Rectal smooth muscle tissue (tissue), 1 donor: ENCODE measurements at regions not wholly inside any gene's neighbourhood (a gene's known extent, or its start where the extent isn't known, plus 50 kb on each side); places are given as distances from the start of the nearest gene placed in this dataset.
"Not testable (repeated sequence)": the region's sequence is repeated elsewhere in the genome, so short reads cannot be mapped to it uniquely, and the experiment has no call there.

Source experiments
- H3K27ac ChIP-seq: one replicate; pipeline ENCODE4 v1.7.0; 2013; ENCODE audit warnings: low read depth, low read length, inconsistent platforms
- H3K27me3 ChIP-seq: one replicate; pipeline ENCODE4 v1.7.0; 2013; ENCODE audit warnings: low read length; ENCODE audit not compliant: control insufficient read depth, insufficient read depth
- H3K36me3 ChIP-seq: one replicate; pipeline ENCODE4 v1.7.0; 2013; ENCODE audit warnings: low read length; ENCODE audit not compliant: control insufficient read depth, insufficient read depth
- H3K4me1 ChIP-seq: one replicate; pipeline ENCODE4 v1.7.0; 2013; ENCODE audit warnings: low read length; ENCODE audit not compliant: control insufficient read depth, insufficient read depth
- H3K4me3 ChIP-seq: one replicate; pipeline ENCODE4 v1.7.0; 2013; ENCODE audit warnings: low read length
- H3K9ac ChIP-seq: one replicate; pipeline ENCODE4 v1.7.0; 2013; ENCODE audit warnings: low read length

- no peak overlapping the region for H3K27ac ChIP-seq
- no peaks in the 10 kb centered on the region for H3K4me1 ChIP-seq
- H3K36me3 ChIP-seq, result no peaks in the 10 kb centered on the region
- no peak overlapping the region for H3K4me3 ChIP-seq
- no peaks in the 10 kb centered on the region for H3K27me3 ChIP-seq
- no peak overlapping the region for H3K9ac ChIP-seq
Observed at GRCh38 chr3:166296179-166296783, 459.1 kb upstream of the BCHE start.

- Histone ChIP-seq H3K9ac (no peak overlapping the region), H3K27ac (no peak overlapping the region), H3K36me3 (no peaks in the 10 kb centered on the region), H3K4me1 (no peaks in the 10 kb centered on the region), H3K4me3 (no peak overlapping the region), H3K27me3 (no peaks in the 10 kb centered on the region)
Observed at GRCh38 chr3:166291186-166291955, 454.1 kb upstream of the BCHE start.

- no peaks in the 10 kb centered on the region for H3K27me3 ChIP-seq
- no peak overlapping the region for H3K4me3 ChIP-seq
- no peak overlapping the region for H3K9ac ChIP-seq
- no peaks in the 10 kb centered on the region for H3K36me3 ChIP-seq
- no peaks in the 10 kb centered on the region for H3K4me1 ChIP-seq
- H3K27ac ChIP-seq, result no peak overlapping the region
Observed at GRCh38 chr3:166285001-166285400, 447.8 kb upstream of the BCHE start.

- Histone ChIP-seq H3K4me3 (no peak overlapping the region), H3K36me3 (no peaks in the 10 kb centered on the region), H3K4me1 (no peaks in the 10 kb centered on the region), H3K27me3 (no peaks in the 10 kb centered on the region), H3K9ac (no peak overlapping the region), H3K27ac (no peak overlapping the region)
Observed at GRCh38 chr3:166283840-166284239, 446.6 kb upstream of the BCHE start.

- no peaks in the 10 kb centered on the region for H3K4me1 ChIP-seq
- no peak overlapping the region for H3K9ac ChIP-seq
Observed at GRCh38 chr3:166282931-166283330, 445.7 kb upstream of the BCHE start.

GRCh38 chr3:166279636-166280035 lies 442.4 kb upstream of the BCHE start:
- Histone ChIP-seq H3K36me3 (no peaks in the 10 kb centered on the region), H3K27ac (no peak overlapping the region), H3K9ac (no peak overlapping the region), H3K27me3 (no peaks in the 10 kb centered on the region), H3K4me3 (no peak overlapping the region), H3K4me1 (no peaks in the 10 kb centered on the region)

More at GRCh38 chr3:166282931-166283330, 445.7 kb upstream of the BCHE start:
- Histone ChIP-seq H3K36me3 (no peaks in the 10 kb centered on the region), H3K27ac (no peak overlapping the region), H3K27me3 (no peaks in the 10 kb centered on the region), H3K4me3 (no peak overlapping the region)

- H3K27ac ChIP-seq, result no peak overlapping the region
- no peak overlapping the region for H3K4me3 ChIP-seq
- H3K36me3 ChIP-seq, result no peaks in the 10 kb centered on the region
- no peaks in the 10 kb centered on the region for H3K27me3 ChIP-seq
- H3K4me1 ChIP-seq, result no peaks in the 10 kb centered on the region
- no peak overlapping the region for H3K9ac ChIP-seq
Observed at GRCh38 chr3:166275024-166275390, 437.8 kb upstream of the BCHE start.

- Histone ChIP-seq H3K4me3 (no peak overlapping the region), H3K9ac (no peak overlapping the region), H3K27ac (no peak overlapping the region), H3K4me1 (no peaks in the 10 kb centered on the region), H3K27me3 (no peaks in the 10 kb centered on the region), H3K36me3 (no peaks in the 10 kb centered on the region)
Observed at GRCh38 chr3:166274351-166275023, 437.3 kb upstream of the BCHE start.

- no peak overlapping the region for H3K27ac ChIP-seq
- H3K27me3 ChIP-seq, result no peaks in the 10 kb centered on the region
- H3K4me1 ChIP-seq, result no peaks in the 10 kb centered on the region
- no peak overlapping the region for H3K4me3 ChIP-seq
- H3K36me3 ChIP-seq, result no peaks in the 10 kb centered on the region
- H3K9ac ChIP-seq, result no peak overlapping the region
Observed at GRCh38 chr3:166270429-166270828, 433.2 kb upstream of the BCHE start.

GRCh38 chr3:166265153-166265552 lies 427.9 kb upstream of the BCHE start:
- no peaks in the 10 kb centered on the region for H3K27me3 ChIP-seq
- H3K9ac ChIP-seq, result no peak overlapping the region
- H3K4me1 ChIP-seq, result no peaks in the 10 kb centered on the region
- no peak overlapping the region for H3K27ac ChIP-seq
- H3K36me3 ChIP-seq, result no peaks in the 10 kb centered on the region
- no peak overlapping the region for H3K4me3 ChIP-seq

- Histone ChIP-seq H3K4me1 (no peaks in the 10 kb centered on the region), H3K27ac (no peak overlapping the region), H3K36me3 (no peaks in the 10 kb centered on the region), H3K9ac (no peak overlapping the region), H3K4me3 (no peak overlapping the region), H3K27me3 (no peaks in the 10 kb centered on the region)
Observed at GRCh38 chr3:166263460-166263859, 426.2 kb upstream of the BCHE start.

GRCh38 chr3:166258293-166258850 lies 421.1 kb upstream of the BCHE start:
- not testable (repeated sequence) for H3K4me3 ChIP-seq, H3K36me3 ChIP-seq, H3K4me1 ChIP-seq, H3K27ac ChIP-seq, H3K9ac ChIP-seq, H3K27me3 ChIP-seq
